Neural progenitor cell (in vitro differentiated cells): ENCODE measurements at regions not wholly inside any gene's neighbourhood (a gene's known extent, or its start where the extent isn't known, plus 50 kb on each side); places are given as distances from the start of the nearest gene placed in this dataset.

Source experiments
- DNase-seq: peaks from one replicate; pipeline ENCODE4 v3.0.0-alpha.2; 2016; ENCODE audit warnings: low spot score
- H2AFZ ChIP-seq: fragments of 200-600 bp; sonication (generic); replicated peaks from 2 replicates; pipeline ENCODE4 v1.6.1; 2016; ENCODE audit warnings: antibody characterized with exemption
- H3F3A ChIP-seq: fragments of 200-600 bp; sonication (generic); 2 replicates; pipeline ENCODE4 v1.6.1; 2016; ENCODE audit warnings: antibody characterized with exemption, low read depth
- H3K27ac ChIP-seq: fragments of 200-600 bp; sonication (generic); 2 replicates; pipeline ENCODE4 v1.5.1; 2016; ENCODE audit warnings: mild to moderate bottlenecking
- H3K27me3 ChIP-seq: fragments of 200-600 bp; sonication (generic); 2 replicates; pipeline ENCODE4 v1.6.1; 2016; ENCODE audit warnings: mild to moderate bottlenecking, moderate library complexity
- H3K36me3 ChIP-seq: fragments of 200-600 bp; sonication (generic); 2 replicates; pipeline ENCODE4 v1.5.1; 2016
- H3K4me1 ChIP-seq: fragments of 200-600 bp; sonication (generic); 2 replicates; pipeline ENCODE4 v1.6.1; 2016; ENCODE audit warnings: mixed run types
- H3K4me2 ChIP-seq: fragments of 200-600 bp; sonication (generic); 2 replicates; pipeline ENCODE4 v1.6.1; 2016
- H3K4me3 ChIP-seq: fragments of 200-600 bp; sonication (generic); 2 replicates; pipeline ENCODE4 v1.5.1; 2016
- H3K79me2 ChIP-seq: fragments of 200-600 bp; sonication (generic); 2 replicates; pipeline ENCODE4 v1.6.1; 2016; ENCODE audit warnings: low read depth
- H3K9ac ChIP-seq: fragments of 200-600 bp; sonication (generic); 2 replicates; pipeline ENCODE4 v1.6.1; 2016
- H3K9me3 ChIP-seq: fragments of 200-600 bp; sonication (generic); 2 replicates; pipeline ENCODE4 v1.5.1; 2016; ENCODE audit warnings: low read depth
- H4K20me1 ChIP-seq: fragments of 200-600 bp; sonication (generic); 2 replicates; pipeline ENCODE4 v1.6.1; 2016; ENCODE audit warnings: low read depth
- H3K27ac Mint-ChIP-seq: 3 replicates; pipeline ENCODE4 v1.8.0; 2021; ENCODE audit warnings: mixed read lengths
- H3K27me3 Mint-ChIP-seq: 2 replicates; pipeline ENCODE4 v1.8.0; 2022; ENCODE audit warnings: low read depth, mild to moderate bottlenecking, inconsistent platforms, moderate library complexity, mixed read lengths; ENCODE audit not compliant: insufficient read depth
- H3K36me3 Mint-ChIP-seq: 3 replicates; pipeline ENCODE4 v1.8.0; 2021; ENCODE audit warnings: mixed read lengths
- H3K4me1 Mint-ChIP-seq: 3 replicates; pipeline ENCODE4 v1.8.0; 2021; ENCODE audit warnings: mixed read lengths
- H3K4me3 Mint-ChIP-seq: 3 replicates; pipeline ENCODE4 v1.8.0; 2021; ENCODE audit warnings: mild to moderate bottlenecking, moderate library complexity, mixed read lengths
- H3K9me3 Mint-ChIP-seq: 3 replicates; pipeline ENCODE4 v1.8.0; 2020; ENCODE audit warnings: mixed read lengths
- EZH2 ChIP-seq: fragments of 200-600 bp; sonication (generic); IDR thresholded peaks from 2 replicates; pipeline ENCODE4 v1.6.1; 2017; ENCODE audit warnings: antibody characterized with exemption, mild to moderate bottlenecking, moderate library complexity
- EZH2phosphoT487 ChIP-seq: fragments of 200-600 bp; sonication (generic); IDR thresholded peaks from 2 replicates; pipeline ENCODE4 v1.6.1; 2017; ENCODE audit warnings: antibody characterized with exemption
- TF ChIP-seq, protein P1 (sequence below): fragments of 200-600 bp; sonication (generic); IDR thresholded peaks from 2 replicates; pipeline ENCODE4 v1.5.1; 2017; ENCODE audit warnings: antibody characterized with exemption, mild to moderate bottlenecking

DNA sequence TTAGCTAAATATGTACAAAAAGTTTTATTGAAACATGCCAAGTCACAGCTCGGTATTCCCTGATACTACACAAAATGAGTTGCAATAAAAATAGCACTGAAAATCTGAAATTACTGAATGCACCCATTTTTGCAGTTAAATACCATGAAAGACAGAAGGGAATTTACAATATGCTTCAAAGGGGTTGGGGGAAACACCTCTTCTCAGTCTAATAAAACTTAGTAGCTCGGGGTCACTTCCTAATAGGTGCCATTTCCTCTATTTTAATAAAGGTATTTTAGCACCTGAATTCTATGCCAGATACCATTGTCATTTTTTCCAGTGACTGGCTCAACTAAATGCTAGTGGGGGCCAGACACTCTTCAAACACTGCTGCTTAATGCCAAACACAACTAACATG, 204.1 kb upstream of the MEF2C start:
- Mint-ChIP-seq H3K36me3 (no peaks in the 10 kb centered on the region), H3K9me3 (no peaks in the 10 kb centered on the region), H3K4me1 (peaks cover 11% of the 10 kb centered on the region), H3K4me3 (no peak overlapping the region), H3K27ac (no peak overlapping the region), H3K27me3 (no peaks in the 10 kb centered on the region)
- Histone ChIP-seq H3K36me3 (no peaks in the 10 kb centered on the region), H3K9me3 (no peaks in the 10 kb centered on the region), H3K4me3 (no peak overlapping the region), H3K4me1 (peaks cover 15% of the 10 kb centered on the region), H4K20me1 (no peaks in the 10 kb centered on the region), H3K4me2 (no peak overlapping the region), H3K9ac (no peak overlapping the region), H3K27ac (no peak overlapping the region), H2AFZ (no peak overlapping the region), H3K79me2 (no peaks in the 10 kb centered on the region), H3K27me3 (no peaks in the 10 kb centered on the region), H3F3A (peaks cover 8% of the 10 kb centered on the region)
- no peak for DNase-seq
- TF ChIP-seq EZH2phosphoT487 (no peak), EZH2 (no peak)
- TF ChIP-seq, protein P1, sequence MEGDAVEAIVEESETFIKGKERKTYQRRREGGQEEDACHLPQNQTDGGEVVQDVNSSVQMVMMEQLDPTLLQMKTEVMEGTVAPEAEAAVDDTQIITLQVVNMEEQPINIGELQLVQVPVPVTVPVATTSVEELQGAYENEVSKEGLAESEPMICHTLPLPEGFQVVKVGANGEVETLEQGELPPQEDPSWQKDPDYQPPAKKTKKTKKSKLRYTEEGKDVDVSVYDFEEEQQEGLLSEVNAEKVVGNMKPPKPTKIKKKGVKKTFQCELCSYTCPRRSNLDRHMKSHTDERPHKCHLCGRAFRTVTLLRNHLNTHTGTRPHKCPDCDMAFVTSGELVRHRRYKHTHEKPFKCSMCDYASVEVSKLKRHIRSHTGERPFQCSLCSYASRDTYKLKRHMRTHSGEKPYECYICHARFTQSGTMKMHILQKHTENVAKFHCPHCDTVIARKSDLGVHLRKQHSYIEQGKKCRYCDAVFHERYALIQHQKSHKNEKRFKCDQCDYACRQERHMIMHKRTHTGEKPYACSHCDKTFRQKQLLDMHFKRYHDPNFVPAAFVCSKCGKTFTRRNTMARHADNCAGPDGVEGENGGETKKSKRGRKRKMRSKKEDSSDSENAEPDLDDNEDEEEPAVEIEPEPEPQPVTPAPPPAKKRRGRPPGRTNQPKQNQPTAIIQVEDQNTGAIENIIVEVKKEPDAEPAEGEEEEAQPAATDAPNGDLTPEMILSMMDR = no peak

DNA sequence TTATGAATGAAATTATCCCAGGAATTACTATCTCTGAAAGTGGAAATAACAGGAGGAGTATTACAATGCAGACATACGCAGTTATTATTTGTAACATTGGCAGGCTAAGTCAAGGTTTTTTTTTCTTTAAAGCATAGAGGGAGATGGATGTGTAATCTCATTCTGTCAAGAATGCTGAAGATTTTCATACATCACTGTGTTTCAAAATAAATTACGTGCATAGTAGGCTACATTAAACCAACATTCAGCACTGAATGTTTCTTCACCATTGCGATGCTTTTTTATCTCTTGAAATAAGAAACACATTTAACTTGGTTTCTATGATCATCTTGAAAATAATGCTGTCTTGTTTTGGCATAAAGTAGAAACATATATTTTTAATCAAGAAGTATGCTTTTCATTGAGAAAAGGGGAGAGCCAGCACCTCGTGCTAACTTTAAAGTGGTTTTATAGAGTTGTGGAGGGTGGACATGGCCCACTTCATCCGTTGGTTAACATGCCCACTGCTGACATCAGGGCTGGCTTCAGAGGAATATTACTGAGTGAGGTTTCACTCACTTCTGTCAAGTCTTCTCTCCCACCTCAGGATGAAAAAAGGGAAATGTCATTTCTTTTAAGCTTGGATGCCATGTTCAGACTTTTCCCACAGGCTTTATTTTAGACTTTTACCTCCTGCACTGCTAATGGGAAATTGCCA, 203.6 kb upstream of the MEF2C start:
- DNase-seq = no peak
- Histone ChIP-seq H3K79me2 (no peaks in the 10 kb centered on the region), H3K27me3 (no peaks in the 10 kb centered on the region), H3K36me3 (no peaks in the 10 kb centered on the region), H3K9ac (no peak overlapping the region), H3K4me1 (peaks cover 15% of the 10 kb centered on the region), H3K27ac (no peak overlapping the region), H3F3A (peaks cover 8% of the 10 kb centered on the region), H3K4me2 (no peak overlapping the region), H3K9me3 (no peaks in the 10 kb centered on the region), H3K4me3 (no peak overlapping the region), H4K20me1 (no peaks in the 10 kb centered on the region), H2AFZ (no peak overlapping the region)
- no peaks in the 10 kb centered on the region for H3K36me3 Mint-ChIP-seq
- no peak overlapping the region for H3K27ac Mint-ChIP-seq
- TF ChIP-seq, protein P1 = no peak
- TF ChIP-seq EZH2phosphoT487 = no peak
- no peak for TF ChIP-seq EZH2
- no peaks in the 10 kb centered on the region for H3K27me3 Mint-ChIP-seq
- H3K4me1 Mint-ChIP-seq = peaks cover 11% of the 10 kb centered on the region
- no peak overlapping the region for H3K4me3 Mint-ChIP-seq
- H3K9me3 Mint-ChIP-seq = no peaks in the 10 kb centered on the region

- Histone ChIP-seq H3K4me2 (no peak overlapping the region), H3K4me1 (peaks cover 10% of the 10 kb centered on the region), H3K4me3 (no peak overlapping the region), H3K36me3 (no peaks in the 10 kb centered on the region), H4K20me1 (no peaks in the 10 kb centered on the region), H3K9me3 (no peaks in the 10 kb centered on the region), H2AFZ (no peak overlapping the region), H3K9ac (no peak overlapping the region), H3K27me3 (no peaks in the 10 kb centered on the region), H3K27ac (no peak overlapping the region), H3K79me2 (no peaks in the 10 kb centered on the region), H3F3A (peaks cover 8% of the 10 kb centered on the region)
- no peaks in the 10 kb centered on the region for H3K9me3 Mint-ChIP-seq
- no peak for DNase-seq
- H3K4me1 Mint-ChIP-seq = peaks cover 10% of the 10 kb centered on the region
- H3K36me3 Mint-ChIP-seq = no peaks in the 10 kb centered on the region
- H3K27ac Mint-ChIP-seq = no peak overlapping the region
- no peak overlapping the region for H3K4me3 Mint-ChIP-seq
- no peaks in the 10 kb centered on the region for H3K27me3 Mint-ChIP-seq
- TF ChIP-seq EZH2 (no peak), EZH2phosphoT487 (no peak)
- TF ChIP-seq, protein P1 = no peak
Measured at GRCh38 chr5:89083791-89084190, 200.8 kb upstream of the MEF2C start.
